ENCODE measurements at regions not wholly inside any gene's neighbourhood (a gene's known extent, or its start where the extent isn't known, plus 50 kb on each side); places are given as distances from the start of the nearest gene placed in this dataset.

DNA sequence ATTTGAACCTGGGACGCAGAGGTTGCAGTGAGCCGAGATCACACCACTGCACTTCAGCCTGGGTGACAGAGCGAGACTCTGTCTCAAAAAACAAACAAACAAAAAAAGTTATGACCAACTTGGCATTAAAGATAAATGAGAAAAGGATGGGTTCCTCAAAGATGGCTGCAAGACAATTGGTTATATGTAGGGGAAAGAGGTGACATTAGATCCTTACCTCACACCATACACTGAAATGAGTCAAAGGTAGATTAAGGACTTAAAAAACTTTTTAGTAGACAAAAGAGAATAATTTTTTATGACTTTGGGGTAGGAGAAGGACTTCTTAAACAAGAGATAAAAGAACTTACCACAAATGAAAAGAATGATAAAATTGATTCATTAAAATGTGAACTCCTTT, 74.5 kb downstream of the SYF2 start:
- TF ChIP-seq, protein P1, sequence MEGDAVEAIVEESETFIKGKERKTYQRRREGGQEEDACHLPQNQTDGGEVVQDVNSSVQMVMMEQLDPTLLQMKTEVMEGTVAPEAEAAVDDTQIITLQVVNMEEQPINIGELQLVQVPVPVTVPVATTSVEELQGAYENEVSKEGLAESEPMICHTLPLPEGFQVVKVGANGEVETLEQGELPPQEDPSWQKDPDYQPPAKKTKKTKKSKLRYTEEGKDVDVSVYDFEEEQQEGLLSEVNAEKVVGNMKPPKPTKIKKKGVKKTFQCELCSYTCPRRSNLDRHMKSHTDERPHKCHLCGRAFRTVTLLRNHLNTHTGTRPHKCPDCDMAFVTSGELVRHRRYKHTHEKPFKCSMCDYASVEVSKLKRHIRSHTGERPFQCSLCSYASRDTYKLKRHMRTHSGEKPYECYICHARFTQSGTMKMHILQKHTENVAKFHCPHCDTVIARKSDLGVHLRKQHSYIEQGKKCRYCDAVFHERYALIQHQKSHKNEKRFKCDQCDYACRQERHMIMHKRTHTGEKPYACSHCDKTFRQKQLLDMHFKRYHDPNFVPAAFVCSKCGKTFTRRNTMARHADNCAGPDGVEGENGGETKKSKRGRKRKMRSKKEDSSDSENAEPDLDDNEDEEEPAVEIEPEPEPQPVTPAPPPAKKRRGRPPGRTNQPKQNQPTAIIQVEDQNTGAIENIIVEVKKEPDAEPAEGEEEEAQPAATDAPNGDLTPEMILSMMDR (IDR thresholded peaks at IDR 0.05; ENCODE audit: low read depth, low read length), result no peak
- no peak for TF ChIP-seq POLR2A (IDR thresholded peaks at IDR 0.05; ENCODE audit: extremely low read depth, insufficient read length)
- TF ChIP-seq, protein P2, sequence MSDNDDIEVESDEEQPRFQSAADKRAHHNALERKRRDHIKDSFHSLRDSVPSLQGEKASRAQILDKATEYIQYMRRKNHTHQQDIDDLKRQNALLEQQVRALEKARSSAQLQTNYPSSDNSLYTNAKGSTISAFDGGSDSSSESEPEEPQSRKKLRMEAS (IDR thresholded peaks at IDR 0.05; ENCODE audit: low read depth, low read length), result no peak
- no peak for TF ChIP-seq MYC (IDR thresholded peaks at IDR 0.05; ENCODE audit: low read depth, low read length)

Data from NB4 (cell line).